OCI-LY3 (cell line): ENCODE measurements at regions not wholly inside any gene's neighbourhood (a gene's known extent, or its start where the extent isn't known, plus 50 kb on each side); places are given as distances from the start of the nearest gene placed in this dataset.

Source experiments
- H2AFZ ChIP-seq: fragments of 200-600, 300-600 bp; shearing (Covaris generic); 2 replicates; pipeline ENCODE4 v1.6.0; 2014; ENCODE audit warnings: antibody characterized with exemption, low read depth, low read length
- H3K27ac ChIP-seq: fragments of 200-600, 300-600 bp; sonication (generic); 2 replicates; pipeline ENCODE4 v1.5.1; 2014; ENCODE audit warnings: mild to moderate bottlenecking, low read length, moderate library complexity, mixed read lengths
- H3K27me3 ChIP-seq: fragments of 200-600, 300-600 bp; sonication (generic); 2 replicates; pipeline ENCODE4 v1.6.1; 2014; ENCODE audit warnings: low read depth, low read length, mixed read lengths
- H3K36me3 ChIP-seq: fragments of 200-600, 300-600 bp; sonication (generic); replicated peaks from 2 replicates; pipeline ENCODE3; 2014; ENCODE audit warnings: low read depth, low read length, mixed read lengths
- H3K4me1 ChIP-seq: fragments of 300-600, 200-600 bp; sonication (generic); 2 replicates; pipeline ENCODE4 v1.6.1; 2014; ENCODE audit warnings: low read length, mixed read lengths
- H3K4me2 ChIP-seq: fragments of 200-600, 300-600 bp; sonication (generic); 2 replicates; pipeline ENCODE4 v1.6.1; 2014; ENCODE audit warnings: low read length, mixed read lengths
- H3K4me3 ChIP-seq: fragments of 300-600, 200-600 bp; sonication (generic); 2 replicates; pipeline ENCODE4 v1.5.1; 2014; ENCODE audit warnings: antibody characterized with exemption, mild to moderate bottlenecking, low read length, moderate library complexity
- H3K79me2 ChIP-seq: fragments of 300-600, 200-600 bp; shearing (Covaris generic); 2 replicates; pipeline ENCODE4 v1.6.1; 2014; ENCODE audit warnings: mild to moderate bottlenecking, low read length, mixed read lengths
- H3K9ac ChIP-seq: fragments of 300-600, 200-600 bp; shearing (Covaris generic); 2 replicates; pipeline ENCODE4 v1.6.0; 2014; ENCODE audit warnings: mild to moderate bottlenecking, low read length, moderate library complexity
- H3K9me3 ChIP-seq: fragments of 200-600, 300-600 bp; shearing (Covaris generic); 2 replicates; pipeline ENCODE4 v1.6.1; 2014; ENCODE audit warnings: low read length, mixed read lengths; ENCODE audit not compliant: insufficient read depth
- H4K20me1 ChIP-seq: fragments of 200-600, 300-600 bp; sonication (generic); 2 replicates; pipeline ENCODE4 v1.6.1; 2016; ENCODE audit warnings: low read length, mixed read lengths; ENCODE audit not compliant: insufficient read depth
- EZH2phosphoT487 ChIP-seq: fragments of 200-600 bp; shearing (Covaris generic); IDR thresholded peaks from 2 replicates; pipeline ENCODE4 v1.6.1; 2018; ENCODE audit warnings: antibody characterized with exemption, mixed run types, low read depth
- TF ChIP-seq, protein P1 (sequence below): fragments of 200-600, 300-600 bp; sonication (generic); IDR thresholded peaks from 2 replicates; pipeline ENCODE4 v1.5.1; 2014; ENCODE audit warnings: antibody characterized with exemption, low read length, low read depth

DNA sequence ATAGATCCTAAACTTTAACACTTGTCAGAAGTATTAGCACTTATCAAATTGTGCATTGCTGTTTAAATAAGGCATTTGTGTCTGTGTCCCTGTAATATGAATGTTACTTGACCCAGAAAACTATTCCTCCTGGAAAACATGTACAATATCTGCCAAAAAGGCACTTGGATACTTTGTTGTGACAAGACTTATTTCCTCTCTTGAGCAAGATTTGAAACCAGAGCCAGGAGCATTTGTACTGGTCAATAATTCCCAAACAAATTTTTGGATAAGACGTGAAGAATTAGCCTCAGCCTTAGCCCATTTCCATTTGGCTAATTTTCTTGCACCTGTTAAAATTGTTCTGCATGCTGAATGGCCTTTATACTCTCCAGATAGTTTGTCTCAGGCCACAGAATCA, 176.3 kb upstream of the GK2 start:
- H3K9ac ChIP-seq: no peak overlapping the region
- H3K4me1 ChIP-seq: peaks cover 6% of the 10 kb centered on the region; the same call in 1 of the 2 replicates
- no peak overlapping the region for H3K27ac ChIP-seq
- no peaks in the 10 kb centered on the region for H4K20me1 ChIP-seq
- H3K27me3 ChIP-seq: no peaks in the 10 kb centered on the region
- H3K36me3 ChIP-seq: no peaks in the 10 kb centered on the region
- no peak for TF ChIP-seq EZH2phosphoT487
- TF ChIP-seq, protein P1, sequence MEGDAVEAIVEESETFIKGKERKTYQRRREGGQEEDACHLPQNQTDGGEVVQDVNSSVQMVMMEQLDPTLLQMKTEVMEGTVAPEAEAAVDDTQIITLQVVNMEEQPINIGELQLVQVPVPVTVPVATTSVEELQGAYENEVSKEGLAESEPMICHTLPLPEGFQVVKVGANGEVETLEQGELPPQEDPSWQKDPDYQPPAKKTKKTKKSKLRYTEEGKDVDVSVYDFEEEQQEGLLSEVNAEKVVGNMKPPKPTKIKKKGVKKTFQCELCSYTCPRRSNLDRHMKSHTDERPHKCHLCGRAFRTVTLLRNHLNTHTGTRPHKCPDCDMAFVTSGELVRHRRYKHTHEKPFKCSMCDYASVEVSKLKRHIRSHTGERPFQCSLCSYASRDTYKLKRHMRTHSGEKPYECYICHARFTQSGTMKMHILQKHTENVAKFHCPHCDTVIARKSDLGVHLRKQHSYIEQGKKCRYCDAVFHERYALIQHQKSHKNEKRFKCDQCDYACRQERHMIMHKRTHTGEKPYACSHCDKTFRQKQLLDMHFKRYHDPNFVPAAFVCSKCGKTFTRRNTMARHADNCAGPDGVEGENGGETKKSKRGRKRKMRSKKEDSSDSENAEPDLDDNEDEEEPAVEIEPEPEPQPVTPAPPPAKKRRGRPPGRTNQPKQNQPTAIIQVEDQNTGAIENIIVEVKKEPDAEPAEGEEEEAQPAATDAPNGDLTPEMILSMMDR: no peak
- H3K9me3 ChIP-seq: no peaks in the 10 kb centered on the region
- H3K4me3 ChIP-seq: no peak overlapping the region
- H2AFZ ChIP-seq: no peak overlapping the region
- no peak overlapping the region for H3K4me2 ChIP-seq
- no peaks in the 10 kb centered on the region for H3K79me2 ChIP-seq

- Histone ChIP-seq H3K4me2 (no peak overlapping the region), H3K4me1 (no peaks in the 10 kb centered on the region), H3K9ac (no peak overlapping the region), H3K27me3 (no peaks in the 10 kb centered on the region), H3K36me3 (no peaks in the 10 kb centered on the region), H2AFZ (no peak overlapping the region), H3K4me3 (no peak overlapping the region), H4K20me1 (no peaks in the 10 kb centered on the region), H3K79me2 (no peaks in the 10 kb centered on the region), H3K27ac (no peak overlapping the region), H3K9me3 (no peaks in the 10 kb centered on the region)
- TF ChIP-seq, protein P1: no peak
- no peak for TF ChIP-seq EZH2phosphoT487
Measured at GRCh38 chr4:79578606-79579005, 170.6 kb upstream of the GK2 start.

- H2AFZ ChIP-seq: no peak overlapping the region
- H3K4me3 ChIP-seq: no peak overlapping the region
- no peaks in the 10 kb centered on the region for H3K9me3 ChIP-seq
- no peaks in the 10 kb centered on the region for H3K79me2 ChIP-seq
- H4K20me1 ChIP-seq: no peaks in the 10 kb centered on the region
- H3K27me3 ChIP-seq: no peaks in the 10 kb centered on the region
- TF ChIP-seq EZH2phosphoT487: no peak
- TF ChIP-seq, protein P1: peak; percentile 65
- no peak overlapping the region for H3K9ac ChIP-seq
- H3K4me1 ChIP-seq: no peaks in the 10 kb centered on the region
- H3K36me3 ChIP-seq: no peaks in the 10 kb centered on the region
- no peak overlapping the region for H3K4me2 ChIP-seq
- no peak overlapping the region for H3K27ac ChIP-seq
Measured at GRCh38 chr4:79576429-79576753, 168.4 kb upstream of the GK2 start.

DNA sequence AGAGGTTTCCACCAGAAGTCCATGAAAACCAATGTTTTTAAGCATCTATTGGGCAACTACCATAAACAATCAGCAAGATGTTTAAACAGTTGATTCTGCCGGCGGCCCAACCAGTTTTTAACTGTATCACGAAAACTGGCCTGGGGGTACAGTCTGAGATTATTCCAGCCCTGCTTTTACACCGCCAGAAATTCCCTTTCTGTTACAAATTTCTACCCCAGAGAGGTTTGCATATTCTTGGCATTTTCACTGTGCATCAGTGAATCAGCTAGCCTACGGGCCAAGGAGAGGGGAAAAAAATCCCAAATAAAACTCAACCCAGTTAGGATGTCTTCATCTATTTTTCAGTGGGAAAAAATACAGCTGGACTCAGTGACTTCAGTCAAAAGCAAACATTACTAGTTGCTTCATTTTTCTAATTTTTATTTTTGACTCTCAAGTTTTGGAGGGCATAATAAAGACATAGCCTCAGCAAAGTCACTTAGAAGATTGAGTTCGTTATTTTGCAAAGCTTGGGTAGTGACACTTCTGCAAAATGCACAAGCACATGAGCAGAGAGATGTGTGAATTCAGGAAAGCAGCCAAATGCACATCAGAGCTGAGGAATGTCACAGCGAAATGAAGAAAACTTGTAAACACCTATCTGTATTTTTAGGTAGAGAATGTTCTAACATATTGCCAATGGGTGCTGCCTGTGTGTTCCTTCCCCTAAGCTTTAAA, 167.8 kb upstream of the GK2 start:
- H3K4me2 ChIP-seq: no peak overlapping the region
- H4K20me1 ChIP-seq: no peaks in the 10 kb centered on the region
- H3K4me1 ChIP-seq: no peaks in the 10 kb centered on the region
- H3K27ac ChIP-seq: no peak overlapping the region
- no peak overlapping the region for H2AFZ ChIP-seq
- no peaks in the 10 kb centered on the region for H3K27me3 ChIP-seq
- no peaks in the 10 kb centered on the region for H3K36me3 ChIP-seq
- H3K79me2 ChIP-seq: no peaks in the 10 kb centered on the region
- no peak overlapping the region for H3K4me3 ChIP-seq
- H3K9ac ChIP-seq: no peak overlapping the region
- TF ChIP-seq, protein P1: no peak
- no peak for TF ChIP-seq EZH2phosphoT487
- no peaks in the 10 kb centered on the region for H3K9me3 ChIP-seq
